ENCODE measurements at regions not wholly inside any gene's neighbourhood (a gene's known extent, or its start where the extent isn't known, plus 50 kb on each side); places are given as distances from the start of the nearest gene placed in this dataset.

GRCh38 chr5:53422539-53422938, 57.9 kb upstream of the FST start:
- Histone ChIP-seq H3K9me3 (replicated peaks) (no peaks in the 10 kb centered on the region), H3K4me1 (peaks cover 8% of the 10 kb centered on the region), H3K27me3 (ENCODE audit: low read depth) (no peaks in the 10 kb centered on the region), H3K36me3 (no peaks in the 10 kb centered on the region), H3K4me3 (no peak overlapping the region), H3K27ac (replicated peaks) (no peak overlapping the region)
- intact Hi-C loops (cut with micrococcal nuclease) = no loop called here
- no peak for DNase-seq
- TF ChIP-seq CTCF (IDR thresholded peaks at IDR 0.05; ENCODE audit: borderline replicate concordance) = no peak

GRCh38 chr5:53423724-53424123, 56.7 kb upstream of the FST start:
- Histone ChIP-seq H3K27ac (replicated peaks) (no peak overlapping the region), H3K27me3 (ENCODE audit: low read depth) (no peaks in the 10 kb centered on the region), H3K36me3 (no peaks in the 10 kb centered on the region), H3K9me3 (replicated peaks) (no peaks in the 10 kb centered on the region), H3K4me1 (peaks cover 8% of the 10 kb centered on the region), H3K4me3 (no peak overlapping the region)
- intact Hi-C loops (cut with micrococcal nuclease) = no loop called here
- no peak for TF ChIP-seq CTCF (IDR thresholded peaks at IDR 0.05; ENCODE audit: borderline replicate concordance)
- no peak for DNase-seq

- no peaks in the 10 kb centered on the region for H3K9me3 ChIP-seq (replicated peaks)
- no peaks in the 10 kb centered on the region for H3K36me3 ChIP-seq
- peaks cover 8% of the 10 kb centered on the region for H3K4me1 ChIP-seq
- intact Hi-C loops (cut with micrococcal nuclease) = no loop called here
- no peaks in the 10 kb centered on the region for H3K27me3 ChIP-seq (ENCODE audit: low read depth)
- H3K27ac ChIP-seq (replicated peaks) = no peak overlapping the region
- DNase-seq = no peak
- no peak for TF ChIP-seq CTCF (IDR thresholded peaks at IDR 0.05; ENCODE audit: borderline replicate concordance)
- no peak overlapping the region for H3K4me3 ChIP-seq
Observed at GRCh38 chr5:53424686-53425615, 55.5 kb upstream of the FST start.

GRCh38 chr5:53425687-53426511, 54.5 kb upstream of the FST start:
- TF ChIP-seq CTCF (IDR thresholded peaks at IDR 0.05; ENCODE audit: borderline replicate concordance) = no peak
- Histone ChIP-seq H3K4me3 (no peak overlapping the region), H3K36me3 (no peaks in the 10 kb centered on the region), H3K4me1 (peaks cover 8% of the 10 kb centered on the region), H3K9me3 (replicated peaks) (no peaks in the 10 kb centered on the region), H3K27me3 (ENCODE audit: low read depth) (no peaks in the 10 kb centered on the region), H3K27ac (replicated peaks) (no peak overlapping the region)
- intact Hi-C loops (cut with micrococcal nuclease) = no loop called here
- no peak for DNase-seq

GRCh38 chr5:53426512-53426830, 54.0 kb upstream of the FST start:
- intact Hi-C loops (cut with micrococcal nuclease) = no loop called here
- Histone ChIP-seq H3K27me3 (ENCODE audit: low read depth) (no peaks in the 10 kb centered on the region), H3K27ac (replicated peaks) (no peak overlapping the region), H3K36me3 (no peaks in the 10 kb centered on the region), H3K9me3 (replicated peaks) (no peaks in the 10 kb centered on the region), H3K4me3 (no peak overlapping the region), H3K4me1 (peaks cover 8% of the 10 kb centered on the region)
- DNase-seq = no peak
- no peak for TF ChIP-seq CTCF (IDR thresholded peaks at IDR 0.05; ENCODE audit: borderline replicate concordance)

Measured in left ventricle myocardium inferior (tissue), 1 donor.